ENCODE measurements at regions not wholly inside any gene's neighbourhood (a gene's known extent, or its start where the extent isn't known, plus 50 kb on each side); places are given as distances from the start of the nearest gene placed in this dataset.

DNA sequence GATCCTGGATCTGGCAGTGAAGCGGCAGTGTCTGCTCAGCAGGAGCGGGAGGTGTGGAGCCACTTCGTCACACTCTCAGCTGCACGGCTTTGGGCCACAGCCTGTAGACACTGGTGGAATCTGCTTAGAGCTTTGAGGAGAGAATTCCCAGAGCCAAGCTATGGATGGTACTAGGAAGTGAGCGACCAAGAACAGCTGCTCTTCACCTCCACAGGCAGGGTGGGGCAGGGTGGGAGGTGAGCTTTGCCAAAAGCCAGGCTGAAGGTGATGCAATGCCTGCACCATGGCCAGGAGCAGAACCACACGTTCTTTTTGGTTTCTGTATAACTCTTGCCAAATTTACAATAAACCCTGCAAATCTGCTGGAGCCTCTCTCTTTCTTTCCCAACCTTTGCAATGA is 226.1 kb downstream of the ANKRD30B start:
- H3K9me3 ChIP-seq = no peaks in the 10 kb centered on the region
- intact Hi-C loops (cut with DNase I; ENCODE audit: low total_unique reads) = no loop called here
- H3K27me3 ChIP-seq = no peaks in the 10 kb centered on the region
- peak in 1 of 2 donors; percentile 26 for DNase-seq (ENCODE audit: low spot score in 2 of 2)
- no peaks in the 10 kb centered on the region for H3K36me3 ChIP-seq
- TF ChIP-seq POLR2A (IDR thresholded peaks at IDR 0.05) (no peak), POLR2AphosphoS5 (IDR thresholded peaks at IDR 0.05) (no peak)
- TF ChIP-seq, protein P1, sequence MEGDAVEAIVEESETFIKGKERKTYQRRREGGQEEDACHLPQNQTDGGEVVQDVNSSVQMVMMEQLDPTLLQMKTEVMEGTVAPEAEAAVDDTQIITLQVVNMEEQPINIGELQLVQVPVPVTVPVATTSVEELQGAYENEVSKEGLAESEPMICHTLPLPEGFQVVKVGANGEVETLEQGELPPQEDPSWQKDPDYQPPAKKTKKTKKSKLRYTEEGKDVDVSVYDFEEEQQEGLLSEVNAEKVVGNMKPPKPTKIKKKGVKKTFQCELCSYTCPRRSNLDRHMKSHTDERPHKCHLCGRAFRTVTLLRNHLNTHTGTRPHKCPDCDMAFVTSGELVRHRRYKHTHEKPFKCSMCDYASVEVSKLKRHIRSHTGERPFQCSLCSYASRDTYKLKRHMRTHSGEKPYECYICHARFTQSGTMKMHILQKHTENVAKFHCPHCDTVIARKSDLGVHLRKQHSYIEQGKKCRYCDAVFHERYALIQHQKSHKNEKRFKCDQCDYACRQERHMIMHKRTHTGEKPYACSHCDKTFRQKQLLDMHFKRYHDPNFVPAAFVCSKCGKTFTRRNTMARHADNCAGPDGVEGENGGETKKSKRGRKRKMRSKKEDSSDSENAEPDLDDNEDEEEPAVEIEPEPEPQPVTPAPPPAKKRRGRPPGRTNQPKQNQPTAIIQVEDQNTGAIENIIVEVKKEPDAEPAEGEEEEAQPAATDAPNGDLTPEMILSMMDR (IDR thresholded peaks at IDR 0.05) = no peak
- H3K4me1 ChIP-seq = no peaks in the 10 kb centered on the region
- no peak overlapping the region for H3K27ac ChIP-seq
- H3K4me3 ChIP-seq = no peak overlapping the region

DNA sequence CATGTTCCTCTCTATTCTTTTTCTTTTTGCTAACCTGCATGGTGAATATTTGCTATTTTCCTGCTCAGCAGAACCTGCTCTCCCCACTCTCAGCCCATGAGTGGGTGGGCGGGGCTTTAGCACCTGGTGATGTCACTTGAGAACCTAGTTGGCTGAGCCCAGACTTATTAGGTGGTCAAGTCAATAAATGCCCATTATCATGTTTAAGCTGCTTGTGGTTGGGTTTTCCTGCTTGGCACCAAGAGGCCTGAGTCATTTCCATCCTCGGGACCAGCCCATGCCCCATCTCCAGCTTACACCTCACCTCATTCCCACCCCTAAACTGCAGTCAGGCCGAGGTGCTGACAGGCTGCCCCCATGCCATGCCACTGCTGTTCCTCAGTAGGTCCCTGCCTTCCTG is 226.6 kb downstream of the ANKRD30B start:
- Histone ChIP-seq H3K4me1 (no peaks in the 10 kb centered on the region), H3K27me3 (no peaks in the 10 kb centered on the region), H3K27ac (no peak overlapping the region), H3K9me3 (no peaks in the 10 kb centered on the region), H3K36me3 (no peaks in the 10 kb centered on the region), H3K4me3 (no peak overlapping the region)
- TF ChIP-seq POLR2AphosphoS5 (IDR thresholded peaks at IDR 0.05) (no peak), POLR2A (IDR thresholded peaks at IDR 0.05) (no peak)
- TF ChIP-seq, protein P1 (IDR thresholded peaks at IDR 0.05) = no peak
- intact Hi-C loops (cut with DNase I; ENCODE audit: low total_unique reads) = no loop called here
- no peak for DNase-seq (ENCODE audit: low spot score in 2 of 2)

DNA sequence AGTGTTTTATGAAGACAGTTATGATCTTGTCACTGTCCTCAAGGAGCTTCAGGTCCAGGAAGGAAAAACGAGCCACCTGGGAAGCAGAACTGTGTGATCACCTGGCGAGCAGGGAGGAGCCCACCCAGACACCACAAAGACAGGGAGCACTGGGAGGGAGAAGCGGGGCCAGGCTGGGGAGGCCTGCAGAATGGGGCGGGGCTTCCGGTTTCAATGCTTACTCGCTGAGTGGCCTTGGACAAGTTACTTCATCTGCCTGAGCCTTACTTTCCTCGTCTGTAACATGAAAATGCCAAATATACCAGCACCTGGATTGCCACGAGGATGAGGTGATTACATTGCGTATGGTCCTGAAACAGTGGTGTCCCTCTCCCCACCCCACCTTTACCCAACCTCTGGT is 227.5 kb downstream of the ANKRD30B start:
- no peak overlapping the region for H3K27ac ChIP-seq
- DNase-seq (ENCODE audit: low spot score in 2 of 2) = no peak
- H3K4me1 ChIP-seq = no peaks in the 10 kb centered on the region
- no peaks in the 10 kb centered on the region for H3K27me3 ChIP-seq
- H3K36me3 ChIP-seq = no peaks in the 10 kb centered on the region
- no peak overlapping the region for H3K4me3 ChIP-seq
- intact Hi-C loops (cut with DNase I; ENCODE audit: low total_unique reads) = no loop called here
- H3K9me3 ChIP-seq = no peaks in the 10 kb centered on the region
- TF ChIP-seq, protein P1 (IDR thresholded peaks at IDR 0.05) = no peak
- TF ChIP-seq POLR2A (IDR thresholded peaks at IDR 0.05) (no peak), POLR2AphosphoS5 (IDR thresholded peaks at IDR 0.05) (no peak)

DNA sequence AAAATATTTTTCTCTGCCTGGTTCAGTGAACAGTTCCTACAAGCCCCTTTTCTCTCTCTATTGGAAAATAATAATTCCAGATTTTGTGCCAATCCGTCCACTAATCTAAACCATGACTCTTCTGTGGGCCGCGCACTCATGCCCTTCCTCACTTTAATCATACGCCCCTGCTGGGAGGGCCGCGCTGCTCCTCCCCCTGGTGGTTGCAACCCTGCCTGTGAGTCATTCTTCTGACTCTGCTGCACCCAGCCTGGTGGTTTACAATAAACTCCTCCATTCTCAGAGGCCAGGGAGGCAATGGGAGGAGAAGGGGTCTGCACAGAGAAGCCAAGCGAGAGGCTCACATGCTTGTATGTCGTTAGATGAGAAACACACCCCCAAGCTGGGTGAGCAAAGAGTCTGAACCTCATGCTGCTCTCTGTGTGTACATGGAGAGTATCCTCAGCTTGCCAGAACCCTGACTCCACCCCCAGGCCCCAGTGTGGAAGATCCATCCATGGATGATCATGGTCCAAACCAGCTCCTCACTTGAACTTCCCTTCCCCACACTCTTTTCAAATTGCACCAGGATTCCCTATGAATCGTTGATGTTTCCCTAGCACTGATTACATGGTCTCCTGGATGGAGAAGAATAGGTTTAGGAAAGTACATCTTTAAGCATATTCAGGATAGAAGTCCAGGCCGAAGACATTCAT is 228.9 kb downstream of the ANKRD30B start:
- Histone ChIP-seq H3K27ac (no peak overlapping the region), H3K4me3 (no peak overlapping the region), H3K36me3 (no peaks in the 10 kb centered on the region), H3K4me1 (no peaks in the 10 kb centered on the region), H3K9me3 (no peaks in the 10 kb centered on the region), H3K27me3 (no peaks in the 10 kb centered on the region)
- intact Hi-C loops (cut with DNase I; ENCODE audit: low total_unique reads) = no loop called here
- TF ChIP-seq POLR2AphosphoS5 (IDR thresholded peaks at IDR 0.05) (no peak), POLR2A (IDR thresholded peaks at IDR 0.05) (no peak)
- TF ChIP-seq, protein P1 (IDR thresholded peaks at IDR 0.05) = no peak
- DNase-seq (ENCODE audit: low spot score in 2 of 2) = no peak

DNA sequence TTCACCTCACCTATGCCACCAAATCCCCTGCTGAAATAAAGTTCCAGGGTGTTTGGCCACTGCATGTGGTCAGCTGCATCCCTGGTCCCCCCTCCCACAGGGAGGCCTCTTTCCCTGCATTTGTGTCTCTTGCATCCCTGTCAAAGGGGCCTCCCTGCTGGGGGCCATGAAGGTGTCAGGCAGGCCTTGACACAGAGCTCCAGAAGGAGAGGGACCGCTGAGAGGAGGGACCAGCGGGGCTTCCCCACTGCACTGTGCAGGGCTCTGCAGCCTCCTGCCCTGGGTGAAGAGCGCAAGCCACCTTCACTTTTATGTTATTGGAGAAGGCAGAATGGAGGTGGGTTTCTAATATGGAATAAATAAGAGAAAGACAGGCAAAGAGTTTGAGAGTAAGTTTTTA is 230.2 kb downstream of the ANKRD30B start:
- H3K27ac ChIP-seq = no peak overlapping the region
- no peaks in the 10 kb centered on the region for H3K27me3 ChIP-seq
- intact Hi-C loops (cut with DNase I; ENCODE audit: low total_unique reads) = no loop called here
- no peaks in the 10 kb centered on the region for H3K4me1 ChIP-seq
- no peak overlapping the region for H3K4me3 ChIP-seq
- no peaks in the 10 kb centered on the region for H3K36me3 ChIP-seq
- DNase-seq (ENCODE audit: low spot score in 2 of 2) = no peak
- TF ChIP-seq, protein P1 (IDR thresholded peaks at IDR 0.05) = no peak
- TF ChIP-seq POLR2A (IDR thresholded peaks at IDR 0.05) (no peak), POLR2AphosphoS5 (IDR thresholded peaks at IDR 0.05) (no peak)
- H3K9me3 ChIP-seq = no peaks in the 10 kb centered on the region

All from breast epithelium (tissue), 4 donors.